Activated CD4-positive, alpha-beta T cell treated with anti-CD3 and anti-CD28 coated beads, Interleukin-2, amount 50 U/mL, for 48 hours (primary cell): ENCODE measurements at regions not wholly inside any gene's neighbourhood (a gene's known extent, or its start where the extent isn't known, plus 50 kb on each side); places are given as distances from the start of the nearest gene placed in this dataset.

Experiments used
- DNase-seq, 2 experiments: peaks; one replicate each; pipeline ENCODE4 v3.0.0-alpha.2; 2020

DNA sequence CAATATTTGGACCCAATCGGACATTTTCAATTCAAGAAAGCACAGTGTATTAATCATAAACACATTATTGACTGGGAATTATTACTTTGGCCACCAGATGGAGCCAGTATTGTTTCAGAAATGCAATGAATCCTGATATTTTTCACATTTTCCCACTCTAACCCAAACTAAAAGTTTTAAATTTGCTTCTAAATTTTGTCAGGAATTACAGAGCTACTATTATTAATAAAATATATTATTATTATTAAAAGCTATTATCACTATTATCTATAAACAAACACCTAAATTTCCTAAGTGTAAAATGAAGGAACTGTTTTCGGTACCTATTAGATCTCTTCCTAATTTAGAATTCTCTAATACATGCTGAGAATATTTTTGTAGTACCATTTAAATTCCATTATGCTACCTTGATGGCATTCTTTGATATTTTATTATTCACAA is 245.3 kb downstream of the OGFRL1 start:
- DNase-seq: no peak

DNA sequence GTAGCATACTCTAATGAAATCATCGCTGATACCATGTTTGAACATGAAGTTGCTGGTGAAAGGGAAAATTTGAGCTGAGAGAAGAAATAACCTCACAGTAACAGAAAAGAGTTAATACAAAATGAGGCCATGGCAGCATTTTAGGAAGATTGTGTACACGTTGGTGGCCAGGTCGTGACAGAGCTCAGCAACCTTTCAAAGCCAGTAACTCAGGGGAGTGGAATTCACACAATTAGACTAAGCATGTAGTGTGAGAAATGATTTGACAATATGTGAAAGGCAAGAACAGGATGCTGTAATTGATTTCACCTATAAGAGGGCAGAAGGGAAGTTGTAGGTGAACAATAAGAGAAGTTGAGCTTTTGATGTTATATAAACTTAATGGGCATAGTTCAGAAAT is 246.3 kb downstream of the OGFRL1 start:
- DNase-seq: no peak

- no peak for DNase-seq
Measured at GRCh38 chr6:71537717-71538116, 249.1 kb downstream of the OGFRL1 start.

GRCh38 chr6:71544028-71544427 is 255.4 kb downstream of the OGFRL1 start:
- DNase-seq: no peak

GRCh38 chr6:71544906-71545305 is 256.3 kb downstream of the OGFRL1 start:
- DNase-seq: no peak

- DNase-seq: no peak
Measured at GRCh38 chr6:71545905-71546304, 257.3 kb downstream of the OGFRL1 start.

GRCh38 chr6:71551798-71552197 is 263.2 kb downstream of the OGFRL1 start:
- no peak for DNase-seq

DNA sequence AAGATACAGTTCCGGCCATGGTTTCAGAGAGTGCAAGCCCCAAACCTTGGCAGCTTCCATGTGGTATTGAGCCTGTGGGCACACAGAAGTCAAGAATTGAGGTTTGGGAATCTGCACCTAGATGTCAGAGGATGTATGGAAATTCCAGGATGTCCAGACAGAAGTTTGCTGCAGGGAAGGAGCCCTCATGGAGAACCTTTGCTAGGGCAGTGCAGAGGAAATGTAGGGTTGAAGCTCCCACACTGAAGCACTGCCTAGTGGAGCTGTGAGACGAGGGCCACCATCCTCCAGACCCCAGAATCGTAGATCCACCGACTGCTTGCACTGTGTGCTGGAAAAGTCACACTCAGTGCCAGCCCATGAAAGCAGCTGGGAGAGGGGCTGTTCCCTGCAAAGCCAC is 267.5 kb downstream of the OGFRL1 start:
- no peak for DNase-seq

GRCh38 chr6:71558974-71559373 is 270.4 kb downstream of the OGFRL1 start:
- no peak for DNase-seq

- no peak for DNase-seq
Measured at GRCh38 chr6:71567562-71567961, 279.0 kb downstream of the OGFRL1 start.

DNA sequence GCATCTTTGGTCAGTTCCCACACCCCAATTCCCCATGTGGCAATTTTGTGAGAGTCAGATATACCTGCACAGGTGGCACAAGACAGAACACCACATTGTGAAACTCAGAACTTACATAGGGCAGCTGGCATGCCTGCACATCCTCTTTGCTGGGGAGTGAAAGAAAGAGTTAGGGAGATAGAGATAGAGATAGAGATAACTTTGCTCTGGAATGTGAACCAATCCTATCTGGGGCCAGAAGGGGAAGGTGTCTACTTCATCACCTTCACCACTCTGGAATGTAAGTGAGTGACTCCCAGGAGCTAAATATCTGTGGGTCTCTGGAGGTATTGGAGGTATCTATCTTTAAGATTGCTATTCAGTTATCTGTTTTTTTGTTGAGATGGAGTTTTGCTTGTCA is 289.2 kb downstream of the OGFRL1 start:
- DNase-seq: no peak

DNA sequence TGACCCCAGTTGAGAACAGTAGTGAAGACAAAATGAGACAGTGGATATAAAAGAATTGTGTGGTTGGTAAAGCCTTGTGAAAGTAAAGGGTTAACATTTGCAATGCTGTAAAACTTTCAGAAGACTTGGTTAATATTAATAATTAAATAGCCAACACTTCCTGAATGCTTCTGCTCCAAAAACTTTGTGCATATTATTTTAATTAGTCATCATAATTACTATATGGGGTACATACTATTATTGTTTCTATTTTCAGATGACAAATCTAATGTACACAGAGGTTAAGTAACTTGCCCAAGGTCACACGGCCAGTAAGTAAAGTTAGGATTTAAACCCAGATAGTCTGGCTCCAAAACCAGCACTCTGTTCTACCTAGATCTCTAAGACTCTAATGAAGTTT is 291.3 kb downstream of the OGFRL1 start:
- DNase-seq: no peak

DNA sequence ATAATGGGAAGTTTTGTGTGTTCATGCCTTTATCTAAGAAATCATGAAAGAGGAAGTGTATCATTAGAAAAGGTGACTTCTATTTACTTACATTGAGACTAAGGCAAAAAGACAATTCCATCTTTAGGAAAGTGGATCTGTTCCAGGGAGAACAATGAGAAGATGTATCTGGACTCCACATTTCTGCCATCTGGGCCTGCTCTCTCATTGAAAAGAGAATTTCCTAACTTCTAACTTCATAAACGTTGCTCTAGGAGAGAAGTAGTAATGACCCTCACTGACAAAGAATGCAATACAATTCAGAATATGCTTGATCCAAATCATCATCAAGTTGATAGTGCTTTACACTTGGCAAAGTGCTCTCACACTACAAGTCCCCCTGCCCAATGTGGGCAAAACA is 294.2 kb downstream of the OGFRL1 start:
- DNase-seq: no peak

- DNase-seq: no peak
Measured at GRCh38 chr6:71584712-71585436, 296.3 kb downstream of the OGFRL1 start.

DNA sequence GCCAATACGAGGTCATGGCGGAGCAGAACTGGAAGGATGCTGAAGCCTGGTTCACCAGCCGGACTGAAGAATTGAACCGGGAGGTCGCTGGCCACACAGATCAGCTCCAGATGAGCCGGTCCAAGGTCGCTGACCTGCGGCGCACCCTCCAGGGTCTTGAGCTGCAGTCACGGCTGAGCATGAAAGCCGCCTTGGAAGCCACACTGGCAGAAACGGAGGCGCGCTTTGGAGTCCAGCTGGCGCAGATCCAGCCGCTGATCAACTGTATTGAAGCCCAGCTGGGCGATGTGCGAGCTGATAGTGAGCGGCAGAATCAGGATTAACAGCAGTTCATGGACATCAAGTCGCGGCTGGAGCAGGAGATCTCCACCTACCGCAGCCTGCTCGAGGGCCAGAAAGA is 296.9 kb downstream of the OGFRL1 start:
- no peak for DNase-seq

DNA sequence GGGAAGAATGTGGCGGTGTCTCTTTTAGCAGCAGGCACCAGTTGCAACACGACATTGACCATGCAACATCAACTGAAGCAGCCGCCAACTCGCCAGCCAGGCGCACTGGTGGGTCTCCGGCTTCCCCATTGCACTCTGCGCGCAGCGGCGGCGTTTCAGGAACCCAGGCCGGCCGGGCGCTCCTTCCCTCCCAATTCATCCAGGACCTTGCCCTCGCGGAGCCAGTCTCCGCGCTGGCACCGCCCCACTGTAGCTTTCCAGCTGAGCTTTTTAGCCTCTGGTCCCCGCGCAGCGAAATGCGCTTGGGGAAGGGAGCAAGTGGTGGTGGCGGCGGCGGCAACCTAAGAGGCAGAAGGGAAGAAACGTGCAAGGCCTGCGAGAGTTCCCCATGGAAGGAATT is 297.9 kb upstream of the RIMS1 start:
- no peak for DNase-seq

DNA sequence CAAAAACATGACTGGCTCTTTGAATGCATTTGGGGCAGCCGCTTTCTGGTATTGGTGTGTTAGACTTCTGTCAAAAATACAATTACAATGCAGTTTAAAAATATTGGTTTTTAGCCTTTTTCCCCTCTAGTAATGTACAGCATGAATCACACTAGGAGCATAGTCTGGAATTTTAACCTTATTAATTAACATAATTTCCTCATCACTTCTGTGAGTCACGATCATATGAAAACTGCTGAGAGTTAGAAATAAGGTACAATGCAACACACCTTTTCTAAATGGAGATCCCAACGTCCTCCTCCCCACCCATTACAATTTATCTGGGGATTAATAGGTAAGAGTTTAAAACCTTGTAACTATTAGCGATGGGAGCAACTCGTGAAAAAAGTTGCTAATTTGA is 297.1 kb upstream of the RIMS1 start:
- no peak for DNase-seq

GRCh38 chr6:71592643-71593042 is 293.7 kb upstream of the RIMS1 start:
- no peak for DNase-seq

DNA sequence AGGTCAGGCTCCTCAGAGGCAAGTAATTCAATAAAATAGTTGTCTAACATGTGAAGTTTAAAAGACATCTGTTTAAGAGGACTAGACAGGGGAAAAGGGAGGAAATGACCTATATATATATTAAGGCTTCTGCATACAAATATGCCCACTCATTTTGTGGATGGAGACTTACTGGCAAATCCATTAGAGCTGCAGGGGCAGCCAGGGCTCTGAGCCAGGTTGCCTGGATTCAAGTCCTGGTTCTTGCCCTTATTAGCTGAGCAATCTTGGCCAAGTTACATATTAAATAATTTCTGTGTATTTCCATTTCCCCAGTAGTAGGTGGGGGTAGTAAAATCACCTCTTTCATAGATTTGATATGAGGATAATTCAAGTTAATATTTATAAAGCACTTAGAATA is 287.0 kb upstream of the RIMS1 start:
- DNase-seq: no peak

DNA sequence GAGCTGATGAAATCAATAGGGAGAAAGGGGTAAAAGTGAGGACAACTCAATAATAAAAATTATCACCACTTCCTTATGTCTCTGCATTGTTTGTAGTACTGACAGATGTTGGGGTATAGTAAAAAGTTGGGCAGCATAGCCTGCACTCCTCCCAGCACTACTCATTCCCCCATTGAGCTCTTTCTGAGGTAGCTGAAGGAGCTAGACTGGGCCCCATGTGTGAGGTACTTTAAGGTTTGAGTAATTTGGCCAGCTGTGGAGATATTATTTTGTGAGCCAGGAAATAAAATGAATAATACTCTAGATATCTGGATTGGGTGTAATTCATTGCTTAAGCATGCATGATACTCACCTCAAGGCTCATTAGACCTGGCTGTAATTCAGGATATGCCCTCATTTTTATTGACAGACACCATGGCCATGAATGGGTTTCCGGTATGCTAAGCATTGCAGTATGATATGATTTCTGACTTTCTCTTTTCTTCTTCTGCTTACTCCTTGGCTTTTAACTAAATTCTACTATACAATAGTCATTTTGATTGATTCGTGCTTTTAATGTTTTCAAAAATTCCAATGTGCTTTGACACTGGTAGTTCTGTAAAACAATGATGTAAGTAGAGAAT is 283.9 kb upstream of the RIMS1 start:
- DNase-seq: no peak

DNA sequence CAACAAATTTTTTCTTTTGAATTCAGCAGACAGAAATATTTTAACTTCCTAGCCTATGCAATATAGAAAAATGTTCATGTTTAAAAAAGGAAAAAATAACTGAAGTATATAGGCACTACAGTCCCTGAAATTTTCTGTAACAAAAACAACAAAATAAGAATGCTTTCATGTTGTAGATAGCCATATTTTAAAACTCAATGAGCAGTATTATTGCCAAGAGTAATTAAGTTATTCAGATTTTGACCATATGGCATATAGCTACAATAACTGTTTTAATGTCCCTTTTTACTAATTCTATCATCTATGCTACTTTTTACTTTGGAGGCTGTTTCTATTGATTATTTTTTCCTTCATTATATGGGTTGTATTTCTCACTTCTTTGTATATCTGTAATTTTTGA is 283.3 kb upstream of the RIMS1 start:
- DNase-seq: no peak

- DNase-seq: no peak
Measured at GRCh38 chr6:71608646-71609045, 277.7 kb upstream of the RIMS1 start.

DNA sequence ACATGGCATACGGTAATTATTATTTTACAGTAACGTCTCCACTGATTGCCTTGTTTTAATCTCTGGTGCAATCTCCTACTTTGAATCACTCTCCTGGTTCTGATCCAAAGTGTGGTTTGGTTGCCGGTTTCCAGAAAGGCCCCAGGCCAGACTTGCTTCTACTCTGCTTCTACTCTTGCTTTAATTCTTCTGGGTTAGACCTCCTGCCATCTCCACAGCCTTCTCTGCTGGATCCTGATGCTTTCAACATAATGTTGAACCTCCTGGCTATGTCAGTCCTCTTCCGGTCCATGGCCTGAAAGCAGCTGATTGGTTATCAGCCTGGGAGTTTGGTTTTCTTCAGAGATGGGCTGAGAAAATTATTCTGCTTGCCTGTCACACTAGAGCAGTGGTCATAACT is 266.5 kb upstream of the RIMS1 start:
- no peak for DNase-seq

DNA sequence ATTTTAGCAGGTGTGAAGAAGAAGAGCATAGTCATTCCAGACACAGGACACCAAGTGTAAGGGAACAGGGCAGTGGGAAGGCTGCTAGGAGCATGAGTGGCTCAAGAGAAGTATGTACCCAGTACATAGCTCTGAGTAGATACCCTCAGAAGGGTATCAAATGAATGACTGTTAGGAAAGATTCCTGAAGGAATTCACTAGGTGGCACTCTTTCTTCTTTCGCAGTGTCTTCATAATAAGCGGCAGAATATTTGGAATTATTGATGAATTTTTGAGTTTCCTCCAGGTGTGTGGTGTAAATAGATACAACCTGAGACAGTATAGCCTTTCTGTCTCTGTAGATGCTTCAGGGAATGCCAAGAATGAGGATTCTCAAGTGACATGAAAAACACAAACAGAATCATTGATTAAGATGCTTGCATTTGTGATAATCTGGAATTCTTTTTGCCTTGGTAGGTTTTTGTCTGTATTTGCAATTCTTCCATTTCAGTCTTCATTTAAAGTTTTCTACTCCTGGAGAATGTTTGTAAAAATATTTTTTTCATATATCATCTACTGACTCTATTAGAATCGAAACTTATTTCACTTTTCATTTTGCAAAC is 264.3 kb upstream of the RIMS1 start:
- DNase-seq: no peak

DNA sequence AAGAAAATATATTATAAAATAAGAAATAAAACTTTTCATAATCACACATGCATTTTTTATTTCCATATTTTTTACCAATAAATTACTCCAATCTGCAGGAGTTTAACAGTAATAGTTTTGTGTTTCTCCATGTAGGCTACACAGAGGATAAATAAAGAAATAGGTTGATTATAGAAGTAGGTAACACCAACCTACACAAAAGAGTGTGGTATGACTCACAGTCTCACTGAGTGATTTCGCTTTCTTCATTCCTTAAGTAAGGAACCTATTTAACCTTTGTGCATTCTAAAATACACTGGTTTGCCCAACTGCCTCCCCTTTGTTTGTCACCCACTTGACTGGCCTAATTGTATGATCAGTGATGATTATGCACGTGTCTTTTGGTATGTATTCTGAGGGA is 244.2 kb upstream of the RIMS1 start:
- no peak for DNase-seq
